ENCODE measurements at regions not wholly inside any gene's neighbourhood (a gene's known extent, or its start where the extent isn't known, plus 50 kb on each side); places are given as distances from the start of the nearest gene placed in this dataset.
A peak's percentile ranks its signal among the peaks of the same experiment; 100 is the strongest.

- DNase-seq (no peak), ATAC-seq (replicated peaks) (no peak)
- Mint-ChIP-seq H3K27ac (no peak overlapping the region), H3K4me1 (ENCODE audit: low read depth in 2 of 2) (peaks cover 6 to 7% of the 10 kb centered on the region in 2 donors), H3K36me3 (ENCODE audit: insufficient read depth) (no peaks in the 10 kb centered on the region), H3K27me3 (peaks cover 40 to 64% of the 10 kb centered on the region in 2 donors), H3K9me3 (no peaks in the 10 kb centered on the region), H3K4me3 (no peak overlapping the region)
Measured at GRCh38 chr19:5224480-5224879, 116.1 kb downstream of the PTPRS start.

- H3K27me3 Mint-ChIP-seq: peaks cover 34 to 56% of the 10 kb centered on the region in 2 donors
- ATAC-seq (replicated peaks): no peak
- no peaks in the 10 kb centered on the region for H3K4me1 Mint-ChIP-seq (ENCODE audit: low read depth in 2 of 2)
- no peaks in the 10 kb centered on the region for H3K36me3 Mint-ChIP-seq (ENCODE audit: insufficient read depth)
- no peaks in the 10 kb centered on the region for H3K9me3 Mint-ChIP-seq
- no peak overlapping the region for H3K4me3 Mint-ChIP-seq
- DNase-seq: no peak
- H3K27ac Mint-ChIP-seq: no peak overlapping the region
Measured at GRCh38 chr19:5222821-5223321, 117.7 kb downstream of the PTPRS start.

- Mint-ChIP-seq H3K4me3 (no peak overlapping the region), H3K27me3 (peaks cover 34 to 50% of the 10 kb centered on the region in 2 donors), H3K27ac (no peak overlapping the region), H3K9me3 (no peaks in the 10 kb centered on the region), H3K36me3 (ENCODE audit: insufficient read depth) (no peaks in the 10 kb centered on the region), H3K4me1 (ENCODE audit: low read depth in 2 of 2) (no peaks in the 10 kb centered on the region)
- no peak for DNase-seq
- ATAC-seq (replicated peaks): no peak
Measured at GRCh38 chr19:5222178-5222577, 118.4 kb downstream of the PTPRS start.

GRCh38 chr19:5220866-5221265 is 119.7 kb downstream of the PTPRS start:
- DNase-seq (no peak), ATAC-seq (replicated peaks) (no peak)
- no peaks in the 10 kb centered on the region for H3K9me3 Mint-ChIP-seq
- peaks cover 34 to 48% of the 10 kb centered on the region in 2 donors for H3K27me3 Mint-ChIP-seq
- no peak overlapping the region for H3K27ac Mint-ChIP-seq
- H3K4me3 Mint-ChIP-seq: no peak overlapping the region
- H3K4me1 Mint-ChIP-seq (ENCODE audit: low read depth in 2 of 2): no peaks in the 10 kb centered on the region
- H3K36me3 Mint-ChIP-seq (ENCODE audit: insufficient read depth): no peaks in the 10 kb centered on the region

- H3K9me3 Mint-ChIP-seq: no peaks in the 10 kb centered on the region
- H3K36me3 Mint-ChIP-seq (ENCODE audit: insufficient read depth): no peaks in the 10 kb centered on the region
- DNase-seq (no peak), ATAC-seq (replicated peaks) (no peak)
- no peaks in the 10 kb centered on the region for H3K4me1 Mint-ChIP-seq (ENCODE audit: low read depth in 2 of 2)
- H3K27me3 Mint-ChIP-seq: peaks cover 34 to 47% of the 10 kb centered on the region in 2 donors
- H3K27ac Mint-ChIP-seq: no peak overlapping the region
- H3K4me3 Mint-ChIP-seq: no peak overlapping the region
Measured at GRCh38 chr19:5220361-5220760, 120.3 kb downstream of the PTPRS start.

- H3K27ac Mint-ChIP-seq: peak overlapping the region in 1 of 2 donors; percentile 7
- H3K4me3 Mint-ChIP-seq: no peak overlapping the region
- H3K27me3 Mint-ChIP-seq: peaks cover 34 to 46% of the 10 kb centered on the region in 2 donors
- DNase-seq (no peak), ATAC-seq (replicated peaks) (no peak)
- H3K36me3 Mint-ChIP-seq (ENCODE audit: insufficient read depth): no peaks in the 10 kb centered on the region
- no peaks in the 10 kb centered on the region for H3K9me3 Mint-ChIP-seq
- H3K4me1 Mint-ChIP-seq (ENCODE audit: low read depth in 2 of 2): no peaks in the 10 kb centered on the region
Measured at GRCh38 chr19:5219551-5220304, 120.9 kb downstream of the PTPRS start.

GRCh38 chr19:5218963-5219530 is 121.6 kb downstream of the PTPRS start:
- Mint-ChIP-seq H3K36me3 (ENCODE audit: insufficient read depth) (no peaks in the 10 kb centered on the region), H3K4me3 (no peak overlapping the region), H3K9me3 (no peaks in the 10 kb centered on the region), H3K27me3 (peaks cover 27 to 46% of the 10 kb centered on the region in 2 donors), H3K27ac (peak overlapping the region in 1 of 2 donors; percentile 7), H3K4me1 (ENCODE audit: low read depth in 2 of 2) (no peaks in the 10 kb centered on the region)
- ATAC-seq (replicated peaks) (no peak), DNase-seq (no peak)

GRCh38 chr19:5218255-5218855 is 122.3 kb downstream of the PTPRS start:
- ATAC-seq (replicated peaks): no peak
- Mint-ChIP-seq H3K9me3 (no peaks in the 10 kb centered on the region), H3K27me3 (peaks cover 27 to 52% of the 10 kb centered on the region in 2 donors), H3K27ac (no peak overlapping the region), H3K36me3 (ENCODE audit: insufficient read depth) (no peaks in the 10 kb centered on the region), H3K4me1 (ENCODE audit: low read depth in 2 of 2) (no peaks in the 10 kb centered on the region), H3K4me3 (no peak overlapping the region)
- DNase-seq: no peak

- Mint-ChIP-seq H3K4me1 (ENCODE audit: low read depth in 2 of 2) (no peaks in the 10 kb centered on the region), H3K36me3 (ENCODE audit: insufficient read depth) (no peaks in the 10 kb centered on the region), H3K9me3 (no peaks in the 10 kb centered on the region), H3K27me3 (peaks cover 33 to 59% of the 10 kb centered on the region in 2 donors), H3K4me3 (no peak overlapping the region), H3K27ac (no peak overlapping the region)
- DNase-seq (no peak), ATAC-seq (replicated peaks) (no peak)
Measured at GRCh38 chr19:5217171-5217570, 123.4 kb downstream of the PTPRS start.

GRCh38 chr19:5216141-5216847 is 124.3 kb downstream of the PTPRS start:
- DNase-seq (no peak), ATAC-seq (replicated peaks) (no peak)
- H3K9me3 Mint-ChIP-seq: no peaks in the 10 kb centered on the region
- no peaks in the 10 kb centered on the region for H3K4me1 Mint-ChIP-seq (ENCODE audit: low read depth in 2 of 2)
- H3K27ac Mint-ChIP-seq: no peak overlapping the region
- H3K36me3 Mint-ChIP-seq (ENCODE audit: insufficient read depth): no peaks in the 10 kb centered on the region
- H3K4me3 Mint-ChIP-seq: no peak overlapping the region
- peaks cover 25 to 51% of the 10 kb centered on the region in 2 donors for H3K27me3 Mint-ChIP-seq

GRCh38 chr19:5215431-5215830 is 125.2 kb downstream of the PTPRS start:
- ATAC-seq (replicated peaks): no peak
- Mint-ChIP-seq H3K36me3 (ENCODE audit: insufficient read depth) (no peaks in the 10 kb centered on the region), H3K9me3 (peaks cover 3 to 5% of the 10 kb centered on the region in 2 donors), H3K27me3 (peaks cover 16 to 42% of the 10 kb centered on the region in 2 donors), H3K4me3 (no peak overlapping the region), H3K4me1 (ENCODE audit: low read depth in 2 of 2) (no peaks in the 10 kb centered on the region), H3K27ac (no peak overlapping the region)
- no peak for DNase-seq

GRCh38 chr19:5214902-5215301 is 125.7 kb downstream of the PTPRS start:
- DNase-seq: no peak

GRCh38 chr19:5214371-5214770 is 126.2 kb downstream of the PTPRS start:
- DNase-seq (no peak), ATAC-seq (replicated peaks) (no peak)
- Mint-ChIP-seq H3K4me3 (no peak overlapping the region), H3K27me3 (peaks cover 11 to 33% of the 10 kb centered on the region in 2 donors), H3K4me1 (ENCODE audit: low read depth in 2 of 2) (no peaks in the 10 kb centered on the region), H3K36me3 (ENCODE audit: insufficient read depth) (no peaks in the 10 kb centered on the region), H3K27ac (no peak overlapping the region), H3K9me3 (peaks cover 3 to 5% of the 10 kb centered on the region in 2 donors)

More at GRCh38 chr19:5214902-5215301, 125.7 kb downstream of the PTPRS start:
- Mint-ChIP-seq H3K27me3 (peaks cover 15 to 37% of the 10 kb centered on the region in 2 donors), H3K27ac (no peak overlapping the region), H3K9me3 (peaks cover 3 to 5% of the 10 kb centered on the region in 2 donors), H3K36me3 (ENCODE audit: insufficient read depth) (no peaks in the 10 kb centered on the region), H3K4me1 (ENCODE audit: low read depth in 2 of 2) (no peaks in the 10 kb centered on the region), H3K4me3 (no peak overlapping the region)
- ATAC-seq (replicated peaks): no peak

Measured in effector memory CD8-positive, alpha-beta T cell (primary cell).